NCI-H1436 (cell line): ENCODE measurements at regions not wholly inside any gene's neighbourhood (a gene's known extent, or its start where the extent isn't known, plus 50 kb on each side); places are given as distances from the start of the nearest gene placed in this dataset.

Experiments
- DNase-seq: peaks from one replicate; lab custom pipeline; 2025; lab: John Stamatoyannopoulos, UW

- no peak for DNase-seq
Measured at GRCh38 chr4:38230821-38231563, 270.8 kb downstream of the PTTG2 start.

- no peak for DNase-seq
Measured at GRCh38 chr4:38231626-38232025, 271.4 kb downstream of the PTTG2 start.

GRCh38 chr4:38232741-38233140, 272.5 kb downstream of the PTTG2 start:
- no peak for DNase-seq

- DNase-seq, result no peak
Measured at GRCh38 chr4:38233727-38234480, 273.7 kb downstream of the PTTG2 start.

- DNase-seq, result no peak
Measured at GRCh38 chr4:38235354-38235753, 275.2 kb downstream of the PTTG2 start.

GRCh38 chr4:38236003-38236402, 275.8 kb downstream of the PTTG2 start:
- no peak for DNase-seq

- DNase-seq, result no peak
Measured at GRCh38 chr4:38236503-38236902, 276.3 kb downstream of the PTTG2 start.

GRCh38 chr4:38237139-38237538, 276.9 kb downstream of the PTTG2 start:
- DNase-seq, result no peak

GRCh38 chr4:38241541-38241940, 281.3 kb downstream of the PTTG2 start:
- DNase-seq, result no peak

GRCh38 chr4:38242101-38242500, 281.9 kb downstream of the PTTG2 start:
- no peak for DNase-seq

GRCh38 chr4:38242822-38243387, 282.7 kb downstream of the PTTG2 start:
- DNase-seq, result no peak

- DNase-seq, result no peak
Measured at GRCh38 chr4:38243388-38244053, 283.3 kb downstream of the PTTG2 start.

GRCh38 chr4:38254825-38255224, 294.6 kb downstream of the PTTG2 start:
- DNase-seq, result no peak

GRCh38 chr4:38255572-38255971, 295.4 kb downstream of the PTTG2 start:
- no peak for DNase-seq

GRCh38 chr4:38266616-38267015, 306.4 kb downstream of the PTTG2 start:
- no peak for DNase-seq

- no peak for DNase-seq
Measured at GRCh38 chr4:38268108-38268820, 308.1 kb downstream of the PTTG2 start.

GRCh38 chr4:38268837-38269236, 308.6 kb downstream of the PTTG2 start:
- no peak for DNase-seq

- no peak for DNase-seq
Measured at GRCh38 chr4:38273407-38273806, 313.2 kb downstream of the PTTG2 start.

GRCh38 chr4:38275331-38276100, 315.3 kb downstream of the PTTG2 start:
- DNase-seq, result peak; percentile 62

GRCh38 chr4:38278255-38278654, 318.1 kb downstream of the PTTG2 start:
- no peak for DNase-seq

GRCh38 chr4:38279077-38279476, 318.9 kb downstream of the PTTG2 start:
- no peak for DNase-seq
